Liver (tissue), 8 donors: ENCODE measurements at regions not wholly inside any gene's neighbourhood (a gene's known extent, or its start where the extent isn't known, plus 50 kb on each side); places are given as distances from the start of the nearest gene placed in this dataset.

ENCODE experiments used
- DNase-seq: peaks from one replicate; pipeline ENCODE4 v3.0.0-alpha.2; 2017; ENCODE audit warnings: low spot score
- H3K27ac ChIP-seq, 2 donors: one replicate each; pipeline ENCODE4 v1.7.0; 2013; ENCODE audit warnings: inconsistent platforms in 2 of 2, low read length in 2 of 2, control low read depth in 1 of 2, low read depth in 1 of 2, mild to moderate bottlenecking in 1 of 2
- H3K27me3 ChIP-seq, 4 donors: one replicate each; pipeline versions ENCODE4 v1.6.1 to v1.7.0; 2013; ENCODE audit warnings: low read length in 3 of 4, inconsistent platforms in 1 of 4, mild to moderate bottlenecking in 1 of 4, moderate library complexity in 1 of 4; ENCODE audit not compliant: control insufficient read depth in 4 of 4, insufficient read depth in 4 of 4
- H3K36me3 ChIP-seq, 4 donors: one replicate each; pipeline versions ENCODE4 v1.6.1 to v1.7.0; 2013; ENCODE audit warnings: low read length in 3 of 4, mild to moderate bottlenecking in 3 of 4, low read depth in 1 of 4, moderate library complexity in 1 of 4; ENCODE audit not compliant: control insufficient read depth in 4 of 4, insufficient read depth in 3 of 4
- H3K4me1 ChIP-seq, 4 donors: one replicate each; pipeline versions ENCODE4 v1.6.1 to v1.7.0; 2013; ENCODE audit warnings: low read length in 3 of 4, mild to moderate bottlenecking in 3 of 4, moderate library complexity in 1 of 4; ENCODE audit not compliant: control insufficient read depth in 4 of 4, insufficient read depth in 4 of 4
- H3K4me3 ChIP-seq, 3 donors: one replicate each; pipeline versions ENCODE4 v1.6.1 to v1.7.0; 2013; ENCODE audit warnings: low read length in 3 of 3, control low read depth in 1 of 3, low read depth in 1 of 3, mild to moderate bottlenecking in 1 of 3
- H3K9ac ChIP-seq, 2 donors: one replicate each; pipeline ENCODE4 v1.7.0; 2013; ENCODE audit warnings: low read length in 2 of 2, mild to moderate bottlenecking in 2 of 2, moderate library complexity in 2 of 2, control low read depth in 1 of 2, low read depth in 1 of 2
- H3K9me3 ChIP-seq, 4 donors: one replicate each; pipeline versions ENCODE4 v1.6.1 to v1.7.0; 2013; ENCODE audit warnings: low read length in 3 of 4; ENCODE audit not compliant: control insufficient read depth in 4 of 4
- EGR1 ChIP-seq, 2 donors: IDR thresholded peaks; 2 replicates each; pipeline ENCODE4 v1.6.1; 2016 to 2018; ENCODE audit warnings: antibody characterized with exemption in 2 of 2, low read depth in 2 of 2
- FOXA1 ChIP-seq: IDR thresholded peaks from 2 replicates; pipeline ENCODE4 v1.6.1; 2016; ENCODE audit warnings: antibody characterized with exemption
- GABPA ChIP-seq, 2 donors: IDR thresholded peaks in 1 of 2; conservative IDR thresholded peaks in 1 of 2; 2 replicates each; pipeline ENCODE4 v1.6.1; 2016; ENCODE audit warnings: antibody characterized with exemption in 2 of 2, mild to moderate bottlenecking in 1 of 2, moderate library complexity in 1 of 2
- HNF4A ChIP-seq, 2 donors: conservative IDR thresholded peaks; 2 replicates each; pipeline ENCODE4 v1.6.1; 2016; ENCODE audit warnings: antibody characterized with exemption in 2 of 2, mild to moderate bottlenecking in 2 of 2
- HNF4G ChIP-seq: IDR thresholded peaks from 2 replicates; pipeline ENCODE4 v1.6.1; 2016; ENCODE audit warnings: antibody characterized with exemption
- JUND ChIP-seq, 2 donors: IDR thresholded peaks; 2 replicates each; pipeline ENCODE4 v1.6.1; 2016; ENCODE audit warnings: antibody characterized with exemption in 2 of 2
- NR2F2 ChIP-seq: IDR thresholded peaks from 2 replicates; pipeline ENCODE4 v1.6.1; 2016; ENCODE audit warnings: antibody characterized with exemption
- RAD21 ChIP-seq, 2 donors: IDR thresholded peaks; 2 replicates each; pipeline ENCODE4 v1.6.1; 2016; ENCODE audit warnings: antibody characterized with exemption in 2 of 2, mild to moderate bottlenecking in 2 of 2
- RXRA ChIP-seq, 2 donors: IDR thresholded peaks; 2 replicates each; pipeline ENCODE4 v1.6.1; 2017 to 2018; ENCODE audit warnings: antibody characterized with exemption in 2 of 2, mild to moderate bottlenecking in 1 of 2
- SP1 ChIP-seq: IDR thresholded peaks from 2 replicates; pipeline ENCODE4 v1.6.1; 2018; ENCODE audit warnings: antibody characterized with exemption, mild to moderate bottlenecking
- YY1 ChIP-seq: IDR thresholded peaks from 2 replicates; pipeline ENCODE4 v1.6.1; 2016; ENCODE audit warnings: antibody characterized with exemption, mild to moderate bottlenecking
- WGBS: extraction: QIAGEN DNeasy Blood & Tissue Kit; methylation state at CpG from one replicate; pipeline ENCODE4 v1.1.7; 2013; 5-methylcytosine and 5-hydroxymethylcytosine counted together
- TF ChIP-seq, protein P1 (sequence below): IDR thresholded peaks from 2 replicates; pipeline ENCODE4 v1.6.1; 2016; ENCODE audit warnings: antibody characterized with exemption
- TF ChIP-seq, protein P2 (sequence below): IDR thresholded peaks from 2 replicates; pipeline ENCODE4 v1.6.1; 2016; ENCODE audit warnings: antibody characterized with exemption, mild to moderate bottlenecking
- TF ChIP-seq, protein P3 (sequence below): fragments of 150-350 bp; IDR thresholded peaks from 2 replicates; pipeline ENCODE4 v1.5.1; 2017; ENCODE audit warnings: improper control_type of control experiment, low read depth, low read length; ENCODE audit not compliant: missing input control
- TF ChIP-seq, protein P4 (sequence below): IDR thresholded peaks from 2 replicates; pipeline ENCODE4 v1.6.1; 2016; ENCODE audit warnings: antibody characterized with exemption
- TF ChIP-seq, protein P5 (sequence below): IDR thresholded peaks from 2 replicates; pipeline ENCODE4 v1.6.1; 2016; ENCODE audit warnings: antibody characterized with exemption
- donor health status: healthy.
- donor health status: healthy.
- donor health status: healthy.
- donor health status: healthy.
- donor health status: healthy.

DNA sequence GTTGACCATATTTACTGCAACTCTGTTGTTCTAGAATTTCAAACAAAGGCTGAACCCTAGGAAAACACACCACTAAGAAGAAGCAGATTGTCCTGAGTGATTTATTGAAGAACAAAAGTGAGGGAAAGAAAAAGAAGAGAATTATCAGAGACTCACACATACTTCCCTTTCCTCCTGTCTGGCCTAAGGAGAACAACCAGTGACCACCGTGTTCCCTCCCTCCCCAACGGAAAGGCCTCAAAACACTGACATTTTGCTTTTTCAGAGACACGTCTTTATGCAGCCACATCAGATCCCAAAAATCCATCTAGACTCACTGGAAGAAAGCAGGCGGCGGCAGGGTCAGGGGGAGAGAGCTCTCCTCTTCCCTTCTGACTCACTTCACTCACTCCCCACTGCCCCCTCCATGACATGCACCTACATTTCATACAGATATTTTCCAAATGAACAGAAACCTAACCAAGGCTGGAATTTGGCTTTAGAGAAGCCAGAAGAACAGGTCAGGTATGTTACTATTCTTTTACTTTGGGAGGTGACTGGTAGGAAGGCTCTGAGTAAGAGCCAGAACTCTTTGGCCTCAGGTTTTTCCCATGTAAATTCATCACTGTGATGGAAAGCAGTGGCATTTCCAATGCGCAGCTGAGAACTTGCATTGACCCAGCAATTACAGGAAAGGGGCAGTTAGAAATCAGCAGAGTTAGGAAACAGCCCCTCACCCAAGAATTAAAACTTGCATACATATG is 169.9 kb downstream of the BCL11A start (continued):
- TF ChIP-seq NR2F2 = no peak

DNA sequence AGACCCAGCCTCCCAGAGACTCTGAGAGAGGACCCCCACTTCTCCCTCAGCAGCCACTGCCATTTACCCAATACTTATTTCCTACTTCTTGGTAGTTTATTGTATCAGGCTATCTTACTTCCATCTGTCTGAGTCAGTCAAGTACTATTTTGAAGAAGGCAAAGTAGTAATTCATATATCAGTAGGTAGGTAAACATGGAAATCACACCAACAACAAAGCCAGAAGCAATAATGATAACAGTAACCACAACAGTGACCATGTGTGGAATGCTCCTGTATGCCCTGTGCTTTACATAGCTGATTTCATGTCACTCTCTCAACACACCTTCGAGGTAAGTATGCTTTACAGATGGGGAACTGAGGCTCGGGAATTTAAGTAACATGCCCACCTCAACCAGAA is 173.0 kb downstream of the BCL11A start:
- Histone ChIP-seq H3K4me1 (no peaks in the 10 kb centered on the region), H3K36me3 (no peaks in the 10 kb centered on the region), H3K4me3 (no peak overlapping the region), H3K9ac (no peak overlapping the region), H3K27ac (no peak overlapping the region), H3K9me3 (no peaks in the 10 kb centered on the region), H3K27me3 (no peaks in the 10 kb centered on the region)
- 85% methylated on average over 2 of the region's 2 CpGs for WGBS
- DNase-seq = no peak
- TF ChIP-seq YY1 = no peak
- no peak for TF ChIP-seq JUND (IDR thresholded peaks at IDR 0.05)
- TF ChIP-seq HNF4A (conservative IDR thresholded peaks at IDR 0.05) = no peak
- no peak for TF ChIP-seq RXRA (IDR thresholded peaks at IDR 0.05)
- TF ChIP-seq SP1 = no peak
- TF ChIP-seq RAD21 (IDR thresholded peaks at IDR 0.05) = no peak
- TF ChIP-seq, protein P1, sequence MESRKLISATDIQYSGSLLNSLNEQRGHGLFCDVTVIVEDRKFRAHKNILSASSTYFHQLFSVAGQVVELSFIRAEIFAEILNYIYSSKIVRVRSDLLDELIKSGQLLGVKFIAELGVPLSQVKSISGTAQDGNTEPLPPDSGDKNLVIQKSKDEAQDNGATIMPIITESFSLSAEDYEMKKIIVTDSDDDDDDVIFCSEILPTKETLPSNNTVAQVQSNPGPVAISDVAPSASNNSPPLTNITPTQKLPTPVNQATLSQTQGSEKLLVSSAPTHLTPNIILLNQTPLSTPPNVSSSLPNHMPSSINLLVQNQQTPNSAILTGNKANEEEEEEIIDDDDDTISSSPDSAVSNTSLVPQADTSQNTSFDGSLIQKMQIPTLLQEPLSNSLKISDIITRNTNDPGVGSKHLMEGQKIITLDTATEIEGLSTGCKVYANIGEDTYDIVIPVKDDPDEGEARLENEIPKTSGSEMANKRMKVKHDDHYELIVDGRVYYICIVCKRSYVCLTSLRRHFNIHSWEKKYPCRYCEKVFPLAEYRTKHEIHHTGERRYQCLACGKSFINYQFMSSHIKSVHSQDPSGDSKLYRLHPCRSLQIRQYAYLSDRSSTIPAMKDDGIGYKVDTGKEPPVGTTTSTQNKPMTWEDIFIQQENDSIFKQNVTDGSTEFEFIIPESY = no peak
- TF ChIP-seq HNF4G = no peak
- TF ChIP-seq, protein P2, sequence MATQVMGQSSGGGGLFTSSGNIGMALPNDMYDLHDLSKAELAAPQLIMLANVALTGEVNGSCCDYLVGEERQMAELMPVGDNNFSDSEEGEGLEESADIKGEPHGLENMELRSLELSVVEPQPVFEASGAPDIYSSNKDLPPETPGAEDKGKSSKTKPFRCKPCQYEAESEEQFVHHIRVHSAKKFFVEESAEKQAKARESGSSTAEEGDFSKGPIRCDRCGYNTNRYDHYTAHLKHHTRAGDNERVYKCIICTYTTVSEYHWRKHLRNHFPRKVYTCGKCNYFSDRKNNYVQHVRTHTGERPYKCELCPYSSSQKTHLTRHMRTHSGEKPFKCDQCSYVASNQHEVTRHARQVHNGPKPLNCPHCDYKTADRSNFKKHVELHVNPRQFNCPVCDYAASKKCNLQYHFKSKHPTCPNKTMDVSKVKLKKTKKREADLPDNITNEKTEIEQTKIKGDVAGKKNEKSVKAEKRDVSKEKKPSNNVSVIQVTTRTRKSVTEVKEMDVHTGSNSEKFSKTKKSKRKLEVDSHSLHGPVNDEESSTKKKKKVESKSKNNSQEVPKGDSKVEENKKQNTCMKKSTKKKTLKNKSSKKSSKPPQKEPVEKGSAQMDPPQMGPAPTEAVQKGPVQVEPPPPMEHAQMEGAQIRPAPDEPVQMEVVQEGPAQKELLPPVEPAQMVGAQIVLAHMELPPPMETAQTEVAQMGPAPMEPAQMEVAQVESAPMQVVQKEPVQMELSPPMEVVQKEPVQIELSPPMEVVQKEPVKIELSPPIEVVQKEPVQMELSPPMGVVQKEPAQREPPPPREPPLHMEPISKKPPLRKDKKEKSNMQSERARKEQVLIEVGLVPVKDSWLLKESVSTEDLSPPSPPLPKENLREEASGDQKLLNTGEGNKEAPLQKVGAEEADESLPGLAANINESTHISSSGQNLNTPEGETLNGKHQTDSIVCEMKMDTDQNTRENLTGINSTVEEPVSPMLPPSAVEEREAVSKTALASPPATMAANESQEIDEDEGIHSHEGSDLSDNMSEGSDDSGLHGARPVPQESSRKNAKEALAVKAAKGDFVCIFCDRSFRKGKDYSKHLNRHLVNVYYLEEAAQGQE = no peak
- TF ChIP-seq FOXA1 = no peak
- no peak for TF ChIP-seq NR2F2
- no peak for TF ChIP-seq EGR1 (IDR thresholded peaks at IDR 0.05; ENCODE audit: low read depth in 2 of 2)
- TF ChIP-seq GABPA (IDR thresholded peaks at IDR 0.05 in 1 of 2, conservative IDR thresholded peaks at IDR 0.05 in 1 of 2) = no peak
- TF ChIP-seq, protein P3, sequence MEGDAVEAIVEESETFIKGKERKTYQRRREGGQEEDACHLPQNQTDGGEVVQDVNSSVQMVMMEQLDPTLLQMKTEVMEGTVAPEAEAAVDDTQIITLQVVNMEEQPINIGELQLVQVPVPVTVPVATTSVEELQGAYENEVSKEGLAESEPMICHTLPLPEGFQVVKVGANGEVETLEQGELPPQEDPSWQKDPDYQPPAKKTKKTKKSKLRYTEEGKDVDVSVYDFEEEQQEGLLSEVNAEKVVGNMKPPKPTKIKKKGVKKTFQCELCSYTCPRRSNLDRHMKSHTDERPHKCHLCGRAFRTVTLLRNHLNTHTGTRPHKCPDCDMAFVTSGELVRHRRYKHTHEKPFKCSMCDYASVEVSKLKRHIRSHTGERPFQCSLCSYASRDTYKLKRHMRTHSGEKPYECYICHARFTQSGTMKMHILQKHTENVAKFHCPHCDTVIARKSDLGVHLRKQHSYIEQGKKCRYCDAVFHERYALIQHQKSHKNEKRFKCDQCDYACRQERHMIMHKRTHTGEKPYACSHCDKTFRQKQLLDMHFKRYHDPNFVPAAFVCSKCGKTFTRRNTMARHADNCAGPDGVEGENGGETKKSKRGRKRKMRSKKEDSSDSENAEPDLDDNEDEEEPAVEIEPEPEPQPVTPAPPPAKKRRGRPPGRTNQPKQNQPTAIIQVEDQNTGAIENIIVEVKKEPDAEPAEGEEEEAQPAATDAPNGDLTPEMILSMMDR = no peak
- TF ChIP-seq, protein P4, sequence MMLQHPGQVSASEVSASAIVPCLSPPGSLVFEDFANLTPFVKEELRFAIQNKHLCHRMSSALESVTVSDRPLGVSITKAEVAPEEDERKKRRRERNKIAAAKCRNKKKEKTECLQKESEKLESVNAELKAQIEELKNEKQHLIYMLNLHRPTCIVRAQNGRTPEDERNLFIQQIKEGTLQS = no peak
- TF ChIP-seq, protein P5, sequence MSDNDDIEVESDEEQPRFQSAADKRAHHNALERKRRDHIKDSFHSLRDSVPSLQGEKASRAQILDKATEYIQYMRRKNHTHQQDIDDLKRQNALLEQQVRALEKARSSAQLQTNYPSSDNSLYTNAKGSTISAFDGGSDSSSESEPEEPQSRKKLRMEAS = no peak
